Esophagus squamous epithelium (tissue), 4 donors: ENCODE measurements at regions not wholly inside any gene's neighbourhood (a gene's known extent, or its start where the extent isn't known, plus 50 kb on each side); places are given as distances from the start of the nearest gene placed in this dataset.

Experiments used
- POLR2A ChIP-seq, 4 donors: fragments of 450-650 bp; IDR thresholded peaks; one replicate each; pipeline ENCODE4 v1.6.1; 2017; ENCODE audit warnings: antibody characterized with exemption in 4 of 4, mild to moderate bottlenecking in 4 of 4, moderate library complexity in 3 of 4
- TF ChIP-seq, protein P1 (sequence below), 6 experiments: fragments of 450-650 bp in 4 of 6; fragments of 200-600 bp in 2 of 6; sonication (generic) in 2 of 6; IDR thresholded peaks; one replicate each; pipeline ENCODE4 v1.5.1; 2016 to 2019; ENCODE audit warnings: antibody characterized with exemption in 6 of 6, mild to moderate bottlenecking in 4 of 6, moderate library complexity in 4 of 6

DNA sequence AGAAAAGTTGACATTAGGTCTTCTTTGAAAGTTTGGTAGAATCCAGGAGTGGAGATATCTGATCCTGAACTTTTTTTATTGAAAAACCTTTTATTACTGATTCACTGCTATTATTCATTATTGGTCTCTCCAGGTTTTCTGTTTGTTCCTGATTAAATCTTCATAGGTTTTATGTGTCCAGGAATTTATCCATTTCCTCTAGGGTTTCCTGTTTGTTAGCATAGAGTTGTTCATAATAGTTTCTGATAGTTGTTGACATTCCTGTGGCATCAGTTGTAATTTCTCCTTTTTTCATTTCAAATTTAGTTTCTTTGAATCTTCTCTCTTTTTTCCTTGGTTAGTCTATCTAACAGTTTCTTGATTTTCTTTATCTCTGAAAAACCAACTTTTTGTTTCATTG lies 370.3 kb downstream of the SLC6A15 start:
- TF ChIP-seq, protein P1, sequence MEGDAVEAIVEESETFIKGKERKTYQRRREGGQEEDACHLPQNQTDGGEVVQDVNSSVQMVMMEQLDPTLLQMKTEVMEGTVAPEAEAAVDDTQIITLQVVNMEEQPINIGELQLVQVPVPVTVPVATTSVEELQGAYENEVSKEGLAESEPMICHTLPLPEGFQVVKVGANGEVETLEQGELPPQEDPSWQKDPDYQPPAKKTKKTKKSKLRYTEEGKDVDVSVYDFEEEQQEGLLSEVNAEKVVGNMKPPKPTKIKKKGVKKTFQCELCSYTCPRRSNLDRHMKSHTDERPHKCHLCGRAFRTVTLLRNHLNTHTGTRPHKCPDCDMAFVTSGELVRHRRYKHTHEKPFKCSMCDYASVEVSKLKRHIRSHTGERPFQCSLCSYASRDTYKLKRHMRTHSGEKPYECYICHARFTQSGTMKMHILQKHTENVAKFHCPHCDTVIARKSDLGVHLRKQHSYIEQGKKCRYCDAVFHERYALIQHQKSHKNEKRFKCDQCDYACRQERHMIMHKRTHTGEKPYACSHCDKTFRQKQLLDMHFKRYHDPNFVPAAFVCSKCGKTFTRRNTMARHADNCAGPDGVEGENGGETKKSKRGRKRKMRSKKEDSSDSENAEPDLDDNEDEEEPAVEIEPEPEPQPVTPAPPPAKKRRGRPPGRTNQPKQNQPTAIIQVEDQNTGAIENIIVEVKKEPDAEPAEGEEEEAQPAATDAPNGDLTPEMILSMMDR (IDR thresholded peaks at IDR 0.05) = no peak
- TF ChIP-seq POLR2A (IDR thresholded peaks at IDR 0.05) = no peak
